Gastroesophageal sphincter (tissue), 3 donors: ENCODE measurements at regions not wholly inside any gene's neighbourhood (a gene's known extent, or its start where the extent isn't known, plus 50 kb on each side); places are given as distances from the start of the nearest gene placed in this dataset.

Experiments used
- EP300 ChIP-seq: sonication (generic); formaldehyde crosslinking; IDR thresholded peaks from one replicate; pipeline ENCODE4 v1.6.1; 2017; ENCODE audit warnings: antibody characterized with exemption, mild to moderate bottlenecking
- TF ChIP-seq, protein P1 (sequence below), 4 experiments: fragments of 200-600 bp in 2 of 4; fragments of 450-650 bp in 2 of 4; sonication (generic) in 1 of 4; IDR thresholded peaks; one replicate each; pipeline ENCODE4 v1.5.1; 2017 to 2019; ENCODE audit warnings: antibody characterized with exemption in 4 of 4, mild to moderate bottlenecking in 2 of 4, moderate library complexity in 2 of 4

DNA sequence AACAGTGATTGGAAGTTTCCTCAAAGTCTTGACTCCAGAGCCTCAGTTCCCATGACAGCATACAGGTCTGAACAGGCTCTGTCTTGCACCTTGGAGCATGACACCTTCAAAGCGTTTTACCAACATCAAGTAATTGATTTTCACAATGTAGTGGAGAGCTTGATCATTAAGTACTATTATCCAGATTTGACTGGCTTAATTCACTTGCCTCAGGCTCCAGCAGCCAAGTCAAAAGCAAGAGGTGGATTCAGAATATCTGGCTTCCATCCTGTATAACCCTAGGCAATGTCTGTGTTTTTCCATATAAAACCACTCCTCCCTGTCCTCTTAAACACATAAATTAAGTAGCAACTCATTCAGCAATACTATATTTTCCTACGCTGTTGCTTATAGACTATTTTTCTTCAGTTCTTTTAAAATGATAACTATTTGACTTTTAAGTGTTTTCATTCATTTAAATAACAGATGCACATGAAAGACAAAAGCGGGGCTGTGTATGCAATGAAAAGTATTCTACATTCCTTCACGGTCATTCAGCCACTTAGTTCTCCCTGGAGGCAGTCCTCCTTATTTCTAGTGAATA, 150.8 kb upstream of the RANBP3L start:
- TF ChIP-seq, protein P1, sequence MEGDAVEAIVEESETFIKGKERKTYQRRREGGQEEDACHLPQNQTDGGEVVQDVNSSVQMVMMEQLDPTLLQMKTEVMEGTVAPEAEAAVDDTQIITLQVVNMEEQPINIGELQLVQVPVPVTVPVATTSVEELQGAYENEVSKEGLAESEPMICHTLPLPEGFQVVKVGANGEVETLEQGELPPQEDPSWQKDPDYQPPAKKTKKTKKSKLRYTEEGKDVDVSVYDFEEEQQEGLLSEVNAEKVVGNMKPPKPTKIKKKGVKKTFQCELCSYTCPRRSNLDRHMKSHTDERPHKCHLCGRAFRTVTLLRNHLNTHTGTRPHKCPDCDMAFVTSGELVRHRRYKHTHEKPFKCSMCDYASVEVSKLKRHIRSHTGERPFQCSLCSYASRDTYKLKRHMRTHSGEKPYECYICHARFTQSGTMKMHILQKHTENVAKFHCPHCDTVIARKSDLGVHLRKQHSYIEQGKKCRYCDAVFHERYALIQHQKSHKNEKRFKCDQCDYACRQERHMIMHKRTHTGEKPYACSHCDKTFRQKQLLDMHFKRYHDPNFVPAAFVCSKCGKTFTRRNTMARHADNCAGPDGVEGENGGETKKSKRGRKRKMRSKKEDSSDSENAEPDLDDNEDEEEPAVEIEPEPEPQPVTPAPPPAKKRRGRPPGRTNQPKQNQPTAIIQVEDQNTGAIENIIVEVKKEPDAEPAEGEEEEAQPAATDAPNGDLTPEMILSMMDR (IDR thresholded peaks at IDR 0.05): no peak
- TF ChIP-seq EP300: no peak
